Tibial artery (tissue), 4 donors: ENCODE measurements at regions not wholly inside any gene's neighbourhood (a gene's known extent, or its start where the extent isn't known, plus 50 kb on each side); places are given as distances from the start of the nearest gene placed in this dataset.

ENCODE experiments used
- DNase-seq, 2 donors: peaks; one replicate each; pipeline ENCODE4 v3.0.0-alpha.2; 2019
- H3K27ac ChIP-seq, 2 donors: fragments of 200-600 bp; sonication (generic) in 1 of 2; 1 replicate in 1 of 2; 2 replicates in 1 of 2; pipeline ENCODE4 v1.5.1; 2018 to 2019; ENCODE audit warnings: mild to moderate bottlenecking in 1 of 2
- H3K27me3 ChIP-seq, 2 donors: fragments of 200-600 bp; sonication (generic) in 1 of 2; one replicate each; pipeline versions ENCODE4 v1.5.1 to v1.6.0; 2016 to 2019
- H3K36me3 ChIP-seq, 3 donors: fragments of 200-600 bp; sonication (generic) in 2 of 3; one replicate each; pipeline ENCODE4 v1.5.1; 2016 to 2019; ENCODE audit warnings: mild to moderate bottlenecking in 2 of 3
- H3K4me1 ChIP-seq, 4 donors: fragments of 200-600 bp; sonication (generic) in 2 of 4; 1 replicate in 3 of 4; 2 replicates in 1 of 4; pipeline ENCODE4 v1.5.1; 2016 to 2019
- H3K4me3 ChIP-seq, 2 donors: fragments of 200-600 bp; sonication (generic) in 1 of 2; 1 replicate in 1 of 2; 2 replicates in 1 of 2; pipeline ENCODE4 v1.5.1; 2018 to 2019; ENCODE audit warnings: mild to moderate bottlenecking in 2 of 2
- H3K9me3 ChIP-seq, 3 donors: fragments of 200-600 bp; sonication (generic) in 1 of 3; one replicate each; pipeline ENCODE4 v1.5.1; 2016 to 2019
- CTCF ChIP-seq, 2 experiments: fragments of 200-600 bp in 1 of 2; fragments of 450-650 bp in 1 of 2; IDR thresholded peaks; one replicate each; pipeline ENCODE4 v1.5.1; 2017 to 2019; ENCODE audit warnings: antibody characterized with exemption in 2 of 2, mild to moderate bottlenecking in 1 of 2, moderate library complexity in 1 of 2
- intact Hi-C: fragments of 100-400 bp; cut with DNase I; formaldehyde crosslinking; loops from one replicate; pipeline ENCODE4 v1.15.0; 2023; ENCODE audit warnings: low total_unique reads

DNA sequence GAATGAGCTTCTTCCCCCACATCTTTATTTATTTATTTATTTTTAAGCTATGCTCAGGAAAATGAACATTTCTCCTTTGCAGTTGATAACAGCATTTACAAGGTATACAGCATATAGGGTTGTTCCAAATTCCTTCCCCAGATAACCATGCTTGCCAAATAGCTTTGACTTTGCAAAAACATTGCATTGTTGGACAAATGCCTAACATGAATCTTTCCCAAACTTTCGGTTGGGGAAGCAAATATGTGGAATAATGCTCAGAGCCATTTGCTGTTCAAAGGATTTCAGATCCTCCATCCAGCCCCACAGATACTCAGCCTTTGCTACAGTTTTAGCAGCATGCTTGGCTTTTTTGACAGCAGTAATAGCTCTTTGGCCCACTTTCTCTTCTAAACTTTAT, 127.2 kb upstream of the AGA start:
- DNase-seq, result no peak
- Histone ChIP-seq H3K4me1 (peaks cover 0 to 10% (median 0%) of the 10 kb centered on the region in 4 donors), H3K9me3 (no peaks in the 10 kb centered on the region), H3K4me3 (no peak overlapping the region), H3K36me3 (no peaks in the 10 kb centered on the region), H3K27ac (no peak overlapping the region), H3K27me3 (no peaks in the 10 kb centered on the region)
- intact Hi-C loops, result no loop called here
- TF ChIP-seq CTCF (IDR thresholded peaks at IDR 0.05), result no peak

DNA sequence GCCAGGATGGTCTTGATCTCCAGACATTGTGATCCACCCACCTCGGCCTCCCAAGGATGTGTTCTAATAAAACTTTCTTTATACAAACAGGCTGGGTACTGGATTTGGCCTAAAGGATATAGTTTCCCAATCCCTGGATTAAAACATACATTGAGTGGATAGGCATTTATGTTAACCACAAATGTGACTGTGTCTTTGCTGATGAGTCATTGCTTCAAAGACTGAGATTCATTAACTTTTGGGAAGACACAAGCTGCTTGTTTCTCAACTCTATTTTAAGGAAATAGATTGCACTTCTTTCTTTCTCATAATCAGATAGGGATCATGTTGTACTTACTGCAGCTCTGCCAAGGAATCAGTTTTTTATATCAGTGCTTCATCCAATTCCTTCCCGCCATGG, 131.3 kb upstream of the AGA start:
- no peak for DNase-seq
- no peak overlapping the region for H3K27ac ChIP-seq
- H3K36me3 ChIP-seq, result no peaks in the 10 kb centered on the region
- TF ChIP-seq CTCF (IDR thresholded peaks at IDR 0.05), result no peak
- no peaks in the 10 kb centered on the region for H3K27me3 ChIP-seq
- peaks cover 0 to 10% (median 0%) of the 10 kb centered on the region in 4 donors for H3K4me1 ChIP-seq
- no peaks in the 10 kb centered on the region for H3K9me3 ChIP-seq
- intact Hi-C loops, result no loop called here
- no peak overlapping the region for H3K4me3 ChIP-seq

DNA sequence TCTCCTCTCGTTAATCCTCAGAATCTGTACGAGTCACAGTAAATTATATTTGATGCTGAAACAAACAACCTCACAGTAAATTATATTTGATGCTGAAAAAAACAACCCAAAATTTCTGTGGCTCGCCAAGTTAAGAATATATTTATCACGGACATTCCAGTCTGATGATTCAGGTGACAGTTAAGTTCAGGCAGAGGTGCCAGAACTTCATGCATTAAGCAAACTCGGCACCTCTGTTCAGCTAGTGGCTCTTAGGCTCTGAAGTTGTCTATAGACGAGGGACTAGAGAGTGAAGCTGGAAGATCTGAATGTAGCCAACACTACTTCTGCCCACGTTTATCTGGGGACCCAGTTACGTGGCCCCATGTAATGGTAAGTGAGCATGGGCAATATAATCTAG, 132.2 kb upstream of the AGA start:
- H3K27me3 ChIP-seq, result no peaks in the 10 kb centered on the region
- H3K4me1 ChIP-seq, result peaks cover 0 to 6% (median 0%) of the 10 kb centered on the region in 4 donors
- H3K27ac ChIP-seq, result no peak overlapping the region
- no peaks in the 10 kb centered on the region for H3K9me3 ChIP-seq
- no peak for DNase-seq
- no peak overlapping the region for H3K4me3 ChIP-seq
- H3K36me3 ChIP-seq, result no peaks in the 10 kb centered on the region
- intact Hi-C loops, result no loop called here
- no peak for TF ChIP-seq CTCF (IDR thresholded peaks at IDR 0.05)

DNA sequence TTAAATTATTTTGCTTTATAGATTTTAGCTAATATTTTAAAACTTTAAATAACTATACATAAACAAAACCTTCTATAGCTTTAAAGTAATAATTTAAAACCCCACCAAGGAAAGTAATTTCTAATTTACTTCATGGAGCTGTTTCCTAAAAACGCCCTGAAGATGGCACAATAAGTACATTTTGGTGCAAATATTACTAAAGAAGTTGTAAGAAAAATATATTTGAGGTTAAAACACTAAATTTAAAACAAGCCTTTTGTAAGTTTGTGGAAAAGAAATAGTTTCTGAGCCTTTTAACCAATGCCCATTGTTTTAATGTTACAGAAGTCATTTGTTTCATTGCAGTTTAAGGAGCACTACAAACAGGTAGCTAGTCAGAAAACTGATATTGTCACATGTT, 137.4 kb upstream of the AGA start:
- Histone ChIP-seq H3K9me3 (no peaks in the 10 kb centered on the region), H3K4me3 (no peak overlapping the region), H3K27ac (no peak overlapping the region), H3K27me3 (no peaks in the 10 kb centered on the region), H3K36me3 (no peaks in the 10 kb centered on the region), H3K4me1 (no peaks in the 10 kb centered on the region)
- TF ChIP-seq CTCF (IDR thresholded peaks at IDR 0.05), result no peak
- no peak for DNase-seq
- intact Hi-C loops, result no loop called here

DNA sequence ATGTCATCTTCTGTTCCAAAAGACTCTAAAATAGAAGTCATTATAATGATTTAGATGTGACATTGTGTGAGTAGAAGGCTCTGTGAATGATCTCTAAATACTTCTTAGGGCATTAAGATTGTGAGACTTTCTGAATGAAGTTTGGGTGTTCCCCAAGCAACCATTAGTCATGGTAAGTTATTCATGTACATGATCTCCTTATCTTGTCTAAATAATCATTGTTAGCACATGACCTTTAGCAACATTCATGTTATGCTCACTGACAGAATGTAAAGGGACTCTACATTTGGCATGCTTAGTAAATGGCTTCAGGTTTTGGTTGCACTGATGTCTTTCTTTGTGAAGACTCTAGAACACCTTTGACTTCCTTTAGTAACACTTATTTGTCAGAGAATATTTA, 140.8 kb upstream of the AGA start:
- no peaks in the 10 kb centered on the region for H3K9me3 ChIP-seq
- no peaks in the 10 kb centered on the region for H3K4me1 ChIP-seq
- intact Hi-C loops, result no loop called here
- no peaks in the 10 kb centered on the region for H3K27me3 ChIP-seq
- no peaks in the 10 kb centered on the region for H3K36me3 ChIP-seq
- DNase-seq, result no peak
- H3K4me3 ChIP-seq, result no peak overlapping the region
- TF ChIP-seq CTCF (IDR thresholded peaks at IDR 0.05), result no peak
- no peak overlapping the region for H3K27ac ChIP-seq

GRCh38 chr4:177587989-177588388, 145.8 kb upstream of the AGA start:
- no peak overlapping the region for H3K4me3 ChIP-seq
- no peaks in the 10 kb centered on the region for H3K27me3 ChIP-seq
- intact Hi-C loops, result no loop called here
- no peaks in the 10 kb centered on the region for H3K4me1 ChIP-seq
- H3K36me3 ChIP-seq, result no peaks in the 10 kb centered on the region
- no peaks in the 10 kb centered on the region for H3K9me3 ChIP-seq
- no peak for DNase-seq
- no peak for TF ChIP-seq CTCF (IDR thresholded peaks at IDR 0.05)
- H3K27ac ChIP-seq, result no peak overlapping the region
